HFFc6 (cell line): ENCODE measurements at regions not wholly inside any gene's neighbourhood (a gene's known extent, or its start where the extent isn't known, plus 50 kb on each side); places are given as distances from the start of the nearest gene placed in this dataset.
"Not testable (repeated sequence)": the region's sequence is repeated elsewhere in the genome, so short reads cannot be mapped to it uniquely, and the experiment has no call there.

Source experiments
- DNase-seq: peaks from one replicate; pipeline ENCODE4 v3.0.0-alpha.2; 2018
- H3K27ac Mint-ChIP-seq: 2 replicates; pipeline ENCODE4 v1.8.0; 2020; ENCODE audit warnings: mild to moderate bottlenecking, mixed read lengths
- H3K27me3 Mint-ChIP-seq: 2 replicates; pipeline ENCODE4 v1.8.0; 2021; ENCODE audit warnings: mild to moderate bottlenecking, moderate library complexity, mixed read lengths; ENCODE audit not compliant: insufficient read depth
- H3K36me3 Mint-ChIP-seq: 2 replicates; pipeline ENCODE4 v1.8.0; 2021; ENCODE audit warnings: low read depth, mixed read lengths
- H3K4me1 Mint-ChIP-seq: 2 replicates; pipeline ENCODE4 v1.8.0; 2020; ENCODE audit warnings: low read depth, mixed read lengths
- H3K4me3 Mint-ChIP-seq: 2 replicates; pipeline ENCODE4 v1.8.0; 2020; ENCODE audit warnings: mild to moderate bottlenecking, moderate library complexity, mixed read lengths
- H3K9me3 Mint-ChIP-seq: 2 replicates; pipeline ENCODE4 v1.8.0; 2020; ENCODE audit warnings: mild to moderate bottlenecking, mixed read lengths
- TF ChIP-seq, protein P1 (sequence below): fragments of 200-600 bp; sonication (generic); IDR thresholded peaks from 2 replicates; pipeline ENCODE4 v1.5.0; 2021; ENCODE audit warnings: antibody characterized with exemption, mild to moderate bottlenecking

DNA sequence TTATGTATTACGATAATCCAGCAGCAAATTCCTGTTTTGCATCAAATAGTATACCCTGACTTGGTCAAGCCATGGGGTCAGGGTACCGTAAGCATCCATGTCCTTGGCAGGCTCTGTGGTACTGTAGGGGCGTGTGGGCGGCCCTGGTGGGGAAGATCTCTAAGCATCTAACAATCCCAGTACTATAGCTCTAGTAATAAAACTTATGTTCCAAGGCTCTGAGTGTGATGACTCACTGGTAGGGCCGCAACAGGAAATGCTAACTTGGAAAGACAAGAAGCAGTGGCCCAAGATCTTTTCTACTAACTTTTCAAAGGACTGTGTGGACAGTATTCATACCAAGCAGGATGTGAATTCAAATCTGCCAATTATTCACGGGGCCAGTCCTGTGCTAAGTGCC, 63.8 kb downstream of the CLEC18A start:
- H3K27me3 Mint-ChIP-seq = not testable (repeated sequence)

GRCh38 chr16:70016751-70017150, 65.6 kb downstream of the CLEC18A start:
- H3K4me3 Mint-ChIP-seq, H3K27me3 Mint-ChIP-seq, H3K9me3 Mint-ChIP-seq: not testable (repeated sequence)
- peak; percentile 26 for DNase-seq
- H3K4me1 Mint-ChIP-seq = peaks cover 29% of the 10 kb centered on the region
- H3K27ac Mint-ChIP-seq = peak overlapping the region; percentile 71
- H3K36me3 Mint-ChIP-seq = peaks cover 50% of the 10 kb centered on the region

More for the DNA sequence above, 63.8 kb downstream of the CLEC18A start:
- H3K4me3 Mint-ChIP-seq = peak overlapping the region; percentile 38; the same call in 1 of the 2 replicates
- H3K9me3 Mint-ChIP-seq = not testable (repeated sequence)
- peak overlapping the region; percentile 79 for H3K27ac Mint-ChIP-seq
- H3K36me3 Mint-ChIP-seq = peaks cover 41% of the 10 kb centered on the region
- peaks cover 29% of the 10 kb centered on the region for H3K4me1 Mint-ChIP-seq
- peak; percentile 18 for DNase-seq

DNA sequence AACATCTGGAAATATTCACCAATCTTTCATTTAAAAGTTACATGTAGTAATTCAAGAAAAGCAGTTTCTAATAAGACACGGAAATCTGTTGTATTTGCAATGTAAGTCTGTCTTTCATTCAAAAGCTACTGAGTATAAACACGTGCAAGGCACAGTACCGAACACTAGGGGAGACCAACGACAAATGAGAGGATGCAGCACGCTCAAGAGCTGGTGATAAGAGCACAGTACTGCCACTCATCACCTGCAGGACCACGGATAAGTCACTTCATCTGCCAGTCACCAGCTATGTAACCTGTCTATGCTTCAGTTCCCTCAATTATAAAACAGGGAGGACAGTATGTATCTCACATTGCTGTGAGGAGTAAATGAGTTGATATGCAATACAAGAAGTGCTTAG, 67.1 kb downstream of the CLEC18A start:
- TF ChIP-seq, protein P1, sequence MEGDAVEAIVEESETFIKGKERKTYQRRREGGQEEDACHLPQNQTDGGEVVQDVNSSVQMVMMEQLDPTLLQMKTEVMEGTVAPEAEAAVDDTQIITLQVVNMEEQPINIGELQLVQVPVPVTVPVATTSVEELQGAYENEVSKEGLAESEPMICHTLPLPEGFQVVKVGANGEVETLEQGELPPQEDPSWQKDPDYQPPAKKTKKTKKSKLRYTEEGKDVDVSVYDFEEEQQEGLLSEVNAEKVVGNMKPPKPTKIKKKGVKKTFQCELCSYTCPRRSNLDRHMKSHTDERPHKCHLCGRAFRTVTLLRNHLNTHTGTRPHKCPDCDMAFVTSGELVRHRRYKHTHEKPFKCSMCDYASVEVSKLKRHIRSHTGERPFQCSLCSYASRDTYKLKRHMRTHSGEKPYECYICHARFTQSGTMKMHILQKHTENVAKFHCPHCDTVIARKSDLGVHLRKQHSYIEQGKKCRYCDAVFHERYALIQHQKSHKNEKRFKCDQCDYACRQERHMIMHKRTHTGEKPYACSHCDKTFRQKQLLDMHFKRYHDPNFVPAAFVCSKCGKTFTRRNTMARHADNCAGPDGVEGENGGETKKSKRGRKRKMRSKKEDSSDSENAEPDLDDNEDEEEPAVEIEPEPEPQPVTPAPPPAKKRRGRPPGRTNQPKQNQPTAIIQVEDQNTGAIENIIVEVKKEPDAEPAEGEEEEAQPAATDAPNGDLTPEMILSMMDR = peak; percentile 46
- Mint-ChIP-seq H3K9me3 (no peaks in the 10 kb centered on the region), H3K36me3 (peaks cover 44% of the 10 kb centered on the region), H3K4me1 (peaks cover 29% of the 10 kb centered on the region), H3K27me3 (peaks cover 2% of the 10 kb centered on the region), H3K4me3 (no peak overlapping the region), H3K27ac (no peak overlapping the region; the same call in 1 of the 2 replicates)
- no peak for DNase-seq

DNA sequence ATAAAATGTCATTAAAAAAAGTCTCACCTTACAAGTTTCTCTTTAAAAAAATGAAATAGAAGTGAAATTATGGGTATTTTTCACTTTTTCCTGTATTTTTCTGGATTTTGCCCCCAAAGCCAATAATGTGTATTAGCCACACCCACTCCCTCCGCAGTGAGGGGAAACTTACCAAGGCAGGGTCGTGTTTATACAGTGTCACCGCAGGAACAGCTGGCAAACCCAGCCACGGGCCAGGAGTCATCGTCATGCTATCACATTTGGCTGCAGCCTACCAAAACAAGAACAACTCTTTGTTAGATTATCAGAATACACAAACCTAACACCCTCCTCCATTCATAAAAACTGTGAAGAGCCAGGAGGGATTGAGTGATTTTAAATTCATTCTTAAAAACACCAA, 72.1 kb downstream of the CLEC18A start:
- DNase-seq, H3K4me3 Mint-ChIP-seq, H3K9me3 Mint-ChIP-seq, H3K27me3 Mint-ChIP-seq, H3K27ac Mint-ChIP-seq, H3K4me1 Mint-ChIP-seq: not testable (repeated sequence)
- H3K36me3 Mint-ChIP-seq = peaks cover 20% of the 10 kb centered on the region

DNA sequence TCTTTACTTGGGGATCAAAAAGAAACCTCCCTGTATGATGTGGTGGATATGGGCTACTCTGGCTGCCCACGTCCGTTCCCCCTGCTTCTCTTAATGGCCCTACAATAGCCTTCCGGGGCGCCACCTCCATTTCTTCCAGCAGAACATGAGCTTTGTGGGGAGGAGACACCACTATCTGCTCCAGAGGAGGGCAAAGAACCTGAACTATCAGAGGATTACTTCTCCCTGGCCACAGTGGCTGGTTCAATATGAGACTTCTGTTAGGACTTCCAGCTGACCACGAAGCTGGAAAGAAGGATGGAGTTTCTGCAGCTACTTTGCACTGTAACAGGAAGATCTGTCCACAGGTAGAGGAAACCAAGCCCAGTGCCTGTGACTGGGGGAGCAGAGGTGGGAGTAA, 72.8 kb downstream of the CLEC18A start:
- not testable (repeated sequence) for H3K27ac Mint-ChIP-seq, H3K4me3 Mint-ChIP-seq, H3K27me3 Mint-ChIP-seq, H3K4me1 Mint-ChIP-seq, DNase-seq, H3K9me3 Mint-ChIP-seq
- H3K36me3 Mint-ChIP-seq = peaks cover 18% of the 10 kb centered on the region

- H3K4me1 Mint-ChIP-seq, H3K27ac Mint-ChIP-seq, H3K9me3 Mint-ChIP-seq: not testable (repeated sequence)
These were observed 75.2 kb downstream of the CLEC18A start for GRCh38 chr16:70026165-70026854.

GRCh38 chr16:70032906-70033305, 81.2 kb upstream of the PDPR start:
- DNase-seq, H3K9me3 Mint-ChIP-seq, H3K27ac Mint-ChIP-seq, H3K36me3 Mint-ChIP-seq, H3K27me3 Mint-ChIP-seq, H3K4me1 Mint-ChIP-seq, H3K4me3 Mint-ChIP-seq: not testable (repeated sequence)

More at GRCh38 chr16:70026165-70026854, 75.2 kb downstream of the CLEC18A start:
- H3K36me3 Mint-ChIP-seq = peaks cover 12% of the 10 kb centered on the region
- not testable (repeated sequence) for H3K4me3 Mint-ChIP-seq, H3K27me3 Mint-ChIP-seq, DNase-seq

- H3K4me3 Mint-ChIP-seq, DNase-seq, H3K27me3 Mint-ChIP-seq, H3K4me1 Mint-ChIP-seq, H3K27ac Mint-ChIP-seq, H3K36me3 Mint-ChIP-seq, H3K9me3 Mint-ChIP-seq: not testable (repeated sequence)
These were observed 76.2 kb upstream of the PDPR start for GRCh38 chr16:70037913-70038312.

DNA sequence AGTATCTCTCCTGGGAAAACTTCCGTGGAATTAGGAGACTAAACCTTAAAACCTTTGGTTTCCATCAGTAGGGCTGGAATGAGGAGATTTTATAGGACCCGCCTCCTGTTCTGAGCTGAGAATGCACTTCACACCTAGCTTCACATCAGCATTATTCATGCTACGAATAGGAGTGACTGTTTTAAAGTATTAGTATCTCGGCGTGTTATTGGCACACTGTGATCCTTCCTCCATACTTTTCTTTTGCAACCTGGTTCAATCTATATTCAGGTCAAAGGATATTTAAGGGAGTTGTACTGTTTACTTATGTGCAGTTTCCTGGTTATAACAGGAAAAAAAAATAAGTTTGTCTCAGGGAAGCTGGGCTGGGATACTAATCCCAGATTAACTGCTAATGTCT, 73.6 kb upstream of the PDPR start:
- H3K4me1 Mint-ChIP-seq = peaks cover 12% of the 10 kb centered on the region
- H3K4me3 Mint-ChIP-seq, H3K27ac Mint-ChIP-seq, H3K27me3 Mint-ChIP-seq, H3K9me3 Mint-ChIP-seq, H3K36me3 Mint-ChIP-seq, DNase-seq: not testable (repeated sequence)

- DNase-seq = peak; percentile 25
- not testable (repeated sequence) for H3K4me3 Mint-ChIP-seq, H3K36me3 Mint-ChIP-seq, H3K27ac Mint-ChIP-seq, H3K9me3 Mint-ChIP-seq, H3K27me3 Mint-ChIP-seq
- H3K4me1 Mint-ChIP-seq = peaks cover 12% of the 10 kb centered on the region
These were observed 70.5 kb upstream of the PDPR start for GRCh38 chr16:70043538-70044067.

DNA sequence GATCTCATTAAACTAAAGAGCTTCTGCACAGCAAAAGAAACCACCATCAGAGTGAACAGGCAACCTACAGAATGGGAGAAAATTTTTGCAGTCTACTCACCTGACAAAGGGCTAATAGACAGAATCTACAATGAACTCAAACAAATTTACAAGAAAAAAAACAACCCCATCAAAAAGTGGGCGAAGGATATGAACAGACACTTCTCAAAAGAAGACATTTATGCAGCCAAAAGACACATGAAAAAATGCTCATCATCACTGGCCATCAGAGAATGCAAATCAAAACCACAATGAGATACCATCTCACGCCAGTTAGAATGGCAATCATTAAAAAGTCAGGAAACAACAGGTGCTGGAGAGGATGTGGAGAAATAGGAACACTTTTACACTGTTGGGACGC, 67.6 kb upstream of the PDPR start:
- H3K4me1 Mint-ChIP-seq = peaks cover 12% of the 10 kb centered on the region
- H3K27ac Mint-ChIP-seq, H3K9me3 Mint-ChIP-seq, H3K4me3 Mint-ChIP-seq, H3K36me3 Mint-ChIP-seq, H3K27me3 Mint-ChIP-seq, DNase-seq: not testable (repeated sequence)

DNA sequence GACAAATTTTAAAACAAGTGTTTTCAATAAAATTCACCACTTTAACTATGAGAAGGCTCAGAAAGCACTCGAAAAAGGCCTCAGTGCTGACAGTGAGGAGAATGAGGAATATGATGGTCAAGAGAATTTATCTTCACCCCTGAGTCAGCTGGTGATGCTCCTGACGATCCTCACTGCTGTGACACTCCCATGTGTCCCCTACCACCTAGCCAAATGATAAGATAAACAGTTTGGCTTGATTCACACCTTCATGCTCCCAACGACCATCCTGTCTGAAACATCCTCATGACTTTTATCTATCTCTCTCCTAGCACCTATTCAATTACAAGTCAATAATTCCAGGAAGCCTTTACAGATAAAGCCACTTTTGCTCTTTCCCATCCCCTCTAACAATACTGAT, 66.0 kb upstream of the PDPR start:
- not testable (repeated sequence) for H3K4me3 Mint-ChIP-seq, H3K9me3 Mint-ChIP-seq, H3K36me3 Mint-ChIP-seq, H3K27me3 Mint-ChIP-seq, DNase-seq, H3K27ac Mint-ChIP-seq
- H3K4me1 Mint-ChIP-seq = peaks cover 12% of the 10 kb centered on the region

GRCh38 chr16:70058056-70058455, 56.1 kb upstream of the PDPR start:
- not testable (repeated sequence) for H3K9me3 Mint-ChIP-seq, DNase-seq, H3K27ac Mint-ChIP-seq, H3K36me3 Mint-ChIP-seq, H3K27me3 Mint-ChIP-seq, H3K4me1 Mint-ChIP-seq, H3K4me3 Mint-ChIP-seq
